ENCODE measurements at regions not wholly inside any gene's neighbourhood (a gene's known extent, or its start where the extent isn't known, plus 50 kb on each side); places are given as distances from the start of the nearest gene placed in this dataset.

- Mint-ChIP-seq H3K27ac (no peak overlapping the region), H3K4me1 (peaks cover 5% of the 10 kb centered on the region), H3K4me3 (no peak overlapping the region), H3K27me3 (ENCODE audit: low read depth in 3 of 3) (peaks cover 0 to 3% (median 2%) of the 10 kb centered on the region in 3 donors), H3K9me3 (peaks cover 3 to 18% (median 15%) of the 10 kb centered on the region in 7 donors), H3K36me3 (no peaks in the 10 kb centered on the region)
- Histone ChIP-seq H3K9ac (ENCODE audit: insufficient read depth, low read length, poor library complexity, severe bottlenecking) (no peak overlapping the region), H2AFZ (ENCODE audit: insufficient read depth, low read depth, low read length, poor library complexity, severe bottlenecking) (no peak overlapping the region), H3K27me3 (ENCODE audit: control insufficient read depth in 2 of 2, insufficient read depth in 2 of 2, low read length in 2 of 2) (no peaks in the 10 kb centered on the region), H3K9me3 (replicated peaks in 1 of 2; ENCODE audit: control insufficient read depth in 1 of 2, insufficient read depth in 1 of 2, low read length in 2 of 2) (peaks cover 9 to 19% of the 10 kb centered on the region in 2 donors), H4K20me1 (ENCODE audit: insufficient read depth, low read length) (no peaks in the 10 kb centered on the region), H3K79me2 (ENCODE audit: insufficient read depth, low read length) (no peaks in the 10 kb centered on the region), H3K4me1 (ENCODE audit: control insufficient read depth in 1 of 2, insufficient read depth in 2 of 2, low read length in 2 of 2) (no peaks in the 10 kb centered on the region), H3K27ac (ENCODE audit: low read depth in 1 of 2, low read length in 2 of 2) (no peak overlapping the region), H3K4me3 (replicated peaks in 1 of 3; ENCODE audit: low read depth in 2 of 3, low read length in 3 of 3) (no peak overlapping the region), H3K36me3 (replicated peaks in 1 of 2; ENCODE audit: control insufficient read depth in 1 of 2, insufficient read depth in 2 of 2, low read length in 2 of 2) (no peaks in the 10 kb centered on the region), H3K4me2 (replicated peaks; ENCODE audit: extremely low read depth, low read length, poor library complexity, severe bottlenecking) (no peak overlapping the region)
- DNase-seq = no peak
- WGBS (ENCODE audit: insufficient coverage) = no CpG with 5 or more reads among the region's 2 CpGs
- no peak for TF ChIP-seq CTCF (IDR thresholded peaks at IDR 0.05)
- intact Hi-C loops (cut with micrococcal nuclease) = no loop called here
These were observed 68.5 kb upstream of the ST3GAL5 start for GRCh38 chr2:85957256-85957655.

GRCh38 chr2:85956646-85957039 is 67.9 kb upstream of the ST3GAL5 start:
- intact Hi-C loops (cut with micrococcal nuclease) = no loop called here
- no peak overlapping the region for H2AFZ ChIP-seq (ENCODE audit: insufficient read depth, low read depth, low read length, poor library complexity, severe bottlenecking)
- H3K4me2 ChIP-seq (replicated peaks; ENCODE audit: extremely low read depth, low read length, poor library complexity, severe bottlenecking) = no peak overlapping the region
- Mint-ChIP-seq H3K4me1 (peaks cover 5% of the 10 kb centered on the region), H3K27me3 (ENCODE audit: low read depth in 3 of 3) (peaks cover 0 to 3% (median 2%) of the 10 kb centered on the region in 3 donors), H3K9me3 (peaks cover 3 to 15% (median 11%) of the 10 kb centered on the region in 7 donors), H3K36me3 (no peaks in the 10 kb centered on the region), H3K27ac (no peak overlapping the region), H3K4me3 (no peak overlapping the region)
- no peak overlapping the region for H3K9ac ChIP-seq (ENCODE audit: insufficient read depth, low read length, poor library complexity, severe bottlenecking)
- peaks cover 4 to 5% of the 10 kb centered on the region in 2 donors for H3K4me1 ChIP-seq (ENCODE audit: control insufficient read depth in 1 of 2, insufficient read depth in 2 of 2, low read length in 2 of 2)
- WGBS (ENCODE audit: insufficient coverage) = 95% methylated on average over 2 of the region's 4 CpGs
- H4K20me1 ChIP-seq (ENCODE audit: insufficient read depth, low read length) = no peaks in the 10 kb centered on the region
- H3K79me2 ChIP-seq (ENCODE audit: insufficient read depth, low read length) = no peaks in the 10 kb centered on the region
- H3K27ac ChIP-seq (ENCODE audit: low read depth in 1 of 2, low read length in 2 of 2) = no peak overlapping the region
- no peak for DNase-seq
- H3K4me3 ChIP-seq (replicated peaks in 1 of 3; ENCODE audit: low read depth in 2 of 3, low read length in 3 of 3) = no peak overlapping the region
- peaks cover 9 to 14% of the 10 kb centered on the region in 2 donors for H3K9me3 ChIP-seq (replicated peaks in 1 of 2; ENCODE audit: control insufficient read depth in 1 of 2, insufficient read depth in 1 of 2, low read length in 2 of 2)
- H3K27me3 ChIP-seq (ENCODE audit: control insufficient read depth in 2 of 2, insufficient read depth in 2 of 2, low read length in 2 of 2) = no peaks in the 10 kb centered on the region
- no peak for TF ChIP-seq CTCF (IDR thresholded peaks at IDR 0.05)
- H3K36me3 ChIP-seq (replicated peaks in 1 of 2; ENCODE audit: control insufficient read depth in 1 of 2, insufficient read depth in 2 of 2, low read length in 2 of 2) = no peaks in the 10 kb centered on the region
